SK-N-SH treated with all-trans-retinoic acid at 6 μM for 48 hours (cell line): ENCODE measurements at regions not wholly inside any gene's neighbourhood (a gene's known extent, or its start where the extent isn't known, plus 50 kb on each side); places are given as distances from the start of the nearest gene placed in this dataset.

Source experiments
- ATAC-seq: fragments of 200-7000 bp; cut with Tn5 transposase; 3 replicates; pipeline ENCODE4 v1.9.1; 2020; ENCODE audit warnings: mild to moderate bottlenecking, moderate library complexity
- ARNTL ChIP-seq: fragments of 450-650 bp; formaldehyde crosslinking; IDR thresholded peaks from 2 replicates; pipeline ENCODE4 v1.5.0; 2020; ENCODE audit warnings: low read depth, mild to moderate bottlenecking, moderate library complexity, borderline replicate concordance
- BACH2 ChIP-seq: fragments of 250-450 bp; sonication (Bioruptor Pico); IDR thresholded peaks from 2 replicates; pipeline ENCODE4 v1.9.0; 2021; ENCODE audit warnings: mild to moderate bottlenecking, borderline replicate concordance
- CREB5 ChIP-seq: fragments of 250-450 bp; sonication (Bioruptor Pico); IDR thresholded peaks from 2 replicates; pipeline ENCODE4 v1.5.1; 2020; ENCODE audit warnings: low read depth, mild to moderate bottlenecking, moderate library complexity
- CSDC2 ChIP-seq: fragments of 250-450 bp; sonication (Bioruptor Pico); IDR thresholded peaks from 2 replicates; pipeline ENCODE4 v1.5.0; 2020; ENCODE audit warnings: mild to moderate bottlenecking, moderate library complexity
- ESRRG ChIP-seq: fragments of 250-450 bp; sonication (Bioruptor Pico); IDR thresholded peaks from 2 replicates; pipeline ENCODE4 v1.6.1; 2021; ENCODE audit warnings: mild to moderate bottlenecking
- GLIS3 ChIP-seq: fragments of 250-450 bp; sonication (Bioruptor Pico); IDR thresholded peaks from 2 replicates; pipeline ENCODE4 v1.5.0; 2020; ENCODE audit warnings: mild to moderate bottlenecking, moderate library complexity
- ISL1 ChIP-seq: fragments of 250-450 bp; sonication (Bioruptor Pico); IDR thresholded peaks from 2 replicates; pipeline ENCODE4 v2.1.2; 2022; ENCODE audit warnings: mild to moderate bottlenecking, moderate library complexity
- OSR1 ChIP-seq: fragments of 250-450 bp; sonication (Bioruptor Pico); IDR thresholded peaks from 2 replicates; pipeline ENCODE4 v1.8.0; 2022; ENCODE audit warnings: moderate library complexity, mild to moderate bottlenecking, inconsistent platforms
- POU6F1 ChIP-seq: fragments of 250-450 bp; sonication (Bioruptor Pico); IDR thresholded peaks from 2 replicates; pipeline ENCODE4 v1.8.0; 2021; ENCODE audit warnings: low read depth, mild to moderate bottlenecking, moderate library complexity, borderline replicate concordance
- RARB ChIP-seq: fragments of 250-450 bp; sonication (Bioruptor Pico); IDR thresholded peaks from 2 replicates; pipeline ENCODE4 v1.8.0; 2021; ENCODE audit warnings: mild to moderate bottlenecking, moderate library complexity
- SNAI2 ChIP-seq: fragments of 250-450 bp; sonication (Bioruptor Pico); IDR thresholded peaks from 2 replicates; pipeline ENCODE4 v1.5.0; 2020; ENCODE audit warnings: mild to moderate bottlenecking, moderate library complexity
- TCF4 ChIP-seq: fragments of 250-450 bp; sonication (Bioruptor Pico); IDR thresholded peaks from 2 replicates; pipeline ENCODE4 v1.8.0; 2021; ENCODE audit warnings: mild to moderate bottlenecking, moderate library complexity, borderline replicate concordance
- TOX ChIP-seq: fragments of 250-450 bp; sonication (Bioruptor Pico); IDR thresholded peaks from 2 replicates; pipeline ENCODE4 v1.8.0; 2021; ENCODE audit warnings: mild to moderate bottlenecking, moderate library complexity, borderline replicate concordance
- TSHZ2 ChIP-seq: fragments of 250-450 bp; sonication (Bioruptor Pico); IDR thresholded peaks from 2 replicates; pipeline ENCODE4 v1.5.0; 2020; ENCODE audit warnings: mild to moderate bottlenecking, moderate library complexity
- ZFP30 ChIP-seq: fragments of 450-650 bp; formaldehyde crosslinking; IDR thresholded peaks from 2 replicates; pipeline ENCODE4 v1.5.0; 2022; ENCODE audit warnings: mild to moderate bottlenecking, moderate library complexity
- ZNF565 ChIP-seq: fragments of 450-650 bp; formaldehyde crosslinking; conservative IDR thresholded peaks from 2 replicates; pipeline ENCODE4 v1.5.0; 2020; ENCODE audit warnings: low read depth, mild to moderate bottlenecking, moderate library complexity
- ZNF70 ChIP-seq: fragments of 450-650 bp; formaldehyde crosslinking; IDR thresholded peaks from 2 replicates; pipeline ENCODE4 v1.5.0; 2020; ENCODE audit warnings: mild to moderate bottlenecking, moderate library complexity
- ZNF8 ChIP-seq: fragments of 450-650 bp; formaldehyde crosslinking; IDR thresholded peaks from 2 replicates; pipeline ENCODE4 v1.5.0; 2020; ENCODE audit warnings: mild to moderate bottlenecking, moderate library complexity
- TF ChIP-seq, protein P1 (sequence below): fragments of 250-450 bp; sonication (Bioruptor Pico); IDR thresholded peaks from 2 replicates; pipeline ENCODE4 v1.8.0; 2020; ENCODE audit warnings: mild to moderate bottlenecking, moderate library complexity, borderline replicate concordance
- TF ChIP-seq, protein P2 (sequence below): fragments of 250-450 bp; sonication (Bioruptor Pico); IDR thresholded peaks from 2 replicates; pipeline ENCODE4 v1.5.1; 2021; ENCODE audit warnings: mild to moderate bottlenecking, moderate library complexity

DNA sequence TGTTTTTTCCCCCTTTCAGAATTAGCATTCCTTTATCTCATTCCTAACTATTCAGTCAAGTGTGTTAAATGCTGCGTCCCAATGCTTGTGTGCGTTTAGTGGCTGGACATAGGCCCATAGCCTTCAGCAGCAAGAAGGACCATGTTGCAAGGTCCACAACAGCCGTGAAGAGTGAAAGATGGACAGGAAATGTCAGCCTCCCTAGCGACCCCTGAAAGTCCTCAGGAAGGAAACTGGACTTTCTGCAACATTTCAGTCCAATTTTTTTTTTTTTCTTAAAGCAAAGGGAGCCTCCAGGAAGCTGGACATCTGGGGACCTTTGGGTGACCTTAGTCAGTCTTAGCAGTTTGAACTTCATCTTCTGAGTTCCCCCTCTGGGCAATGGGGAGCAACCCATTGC lies 550.7 kb upstream of the MGMT start:
- TF ChIP-seq CSDC2 (CRISPR knock-in tag) = no peak
- TF ChIP-seq ZNF70 (CRISPR knock-in tag) = no peak
- TF ChIP-seq ESRRG = no peak
- no peak for TF ChIP-seq BACH2 (CRISPR knock-in tag)
- no peak for TF ChIP-seq TOX (CRISPR knock-in tag)
- TF ChIP-seq, protein P1, sequence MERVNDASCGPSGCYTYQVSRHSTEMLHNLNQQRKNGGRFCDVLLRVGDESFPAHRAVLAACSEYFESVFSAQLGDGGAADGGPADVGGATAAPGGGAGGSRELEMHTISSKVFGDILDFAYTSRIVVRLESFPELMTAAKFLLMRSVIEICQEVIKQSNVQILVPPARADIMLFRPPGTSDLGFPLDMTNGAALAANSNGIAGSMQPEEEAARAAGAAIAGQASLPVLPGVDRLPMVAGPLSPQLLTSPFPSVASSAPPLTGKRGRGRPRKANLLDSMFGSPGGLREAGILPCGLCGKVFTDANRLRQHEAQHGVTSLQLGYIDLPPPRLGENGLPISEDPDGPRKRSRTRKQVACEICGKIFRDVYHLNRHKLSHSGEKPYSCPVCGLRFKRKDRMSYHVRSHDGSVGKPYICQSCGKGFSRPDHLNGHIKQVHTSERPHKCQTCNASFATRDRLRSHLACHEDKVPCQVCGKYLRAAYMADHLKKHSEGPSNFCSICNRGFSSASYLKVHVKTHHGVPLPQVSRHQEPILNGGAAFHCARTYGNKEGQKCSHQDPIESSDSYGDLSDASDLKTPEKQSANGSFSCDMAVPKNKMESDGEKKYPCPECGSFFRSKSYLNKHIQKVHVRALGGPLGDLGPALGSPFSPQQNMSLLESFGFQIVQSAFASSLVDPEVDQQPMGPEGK = no peak
- no peak for TF ChIP-seq GLIS3 (CRISPR knock-in tag)
- no peak for TF ChIP-seq ARNTL
- ATAC-seq = no peak

- no peak for TF ChIP-seq RARB (CRISPR knock-in tag)
- ATAC-seq = no peak
Measured at GRCh38 chr10:128921389-128922022, 545.5 kb upstream of the MGMT start.

DNA sequence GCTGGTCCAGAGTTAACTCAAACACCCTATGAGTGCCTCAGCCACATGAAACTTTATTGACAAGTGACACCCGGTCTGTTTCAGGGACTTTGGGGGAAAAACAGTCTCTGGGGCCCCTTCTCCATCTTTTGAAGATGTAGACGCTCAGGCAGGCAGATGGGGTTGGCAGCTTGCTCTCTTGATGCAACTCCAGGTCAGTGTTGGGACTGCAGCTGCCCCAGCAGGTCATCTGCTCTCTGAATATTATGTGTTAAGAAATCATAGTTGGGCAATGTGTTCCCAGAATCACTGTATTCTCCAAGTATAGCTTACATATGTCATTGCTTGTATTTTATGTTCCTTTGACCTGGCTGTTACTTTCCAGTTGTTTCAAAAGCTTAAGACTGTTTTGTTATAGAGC lies 544.9 kb upstream of the MGMT start:
- TF ChIP-seq ISL1 (CRISPR knock-in tag) = no peak
- TF ChIP-seq ZFP30 = no peak
- TF ChIP-seq OSR1 = no peak
- TF ChIP-seq RARB (CRISPR knock-in tag) = no peak
- no peak for TF ChIP-seq ARNTL
- TF ChIP-seq ZNF70 (CRISPR knock-in tag) = no peak
- TF ChIP-seq ZNF565 (CRISPR knock-in tag) = no peak
- no peak for TF ChIP-seq CREB5 (CRISPR knock-in tag)
- no peak for TF ChIP-seq ZNF8
- TF ChIP-seq, protein P2, sequence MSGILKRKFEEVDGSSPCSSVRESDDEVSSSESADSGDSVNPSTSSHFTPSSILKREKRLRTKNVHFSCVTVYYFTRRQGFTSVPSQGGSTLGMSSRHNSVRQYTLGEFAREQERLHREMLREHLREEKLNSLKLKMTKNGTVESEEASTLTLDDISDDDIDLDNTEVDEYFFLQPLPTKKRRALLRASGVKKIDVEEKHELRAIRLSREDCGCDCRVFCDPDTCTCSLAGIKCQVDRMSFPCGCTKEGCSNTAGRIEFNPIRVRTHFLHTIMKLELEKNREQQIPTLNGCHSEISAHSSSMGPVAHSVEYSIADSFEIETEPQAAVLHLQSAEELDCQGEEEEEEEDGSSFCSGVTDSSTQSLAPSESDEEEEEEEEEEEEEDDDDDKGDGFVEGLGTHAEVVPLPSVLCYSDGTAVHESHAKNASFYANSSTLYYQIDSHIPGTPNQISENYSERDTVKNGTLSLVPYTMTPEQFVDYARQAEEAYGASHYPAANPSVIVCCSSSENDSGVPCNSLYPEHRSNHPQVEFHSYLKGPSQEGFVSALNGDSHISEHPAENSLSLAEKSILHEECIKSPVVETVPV (CRISPR knock-in tag) = no peak
- TF ChIP-seq ESRRG = no peak
- no peak for TF ChIP-seq TSHZ2 (CRISPR knock-in tag)
- no peak for TF ChIP-seq SNAI2 (CRISPR knock-in tag)
- TF ChIP-seq TOX (CRISPR knock-in tag) = no peak
- TF ChIP-seq BACH2 (CRISPR knock-in tag) = no peak
- no peak for TF ChIP-seq POU6F1
- TF ChIP-seq, all 23 proteins: peak for 0
- no peak for ATAC-seq

DNA sequence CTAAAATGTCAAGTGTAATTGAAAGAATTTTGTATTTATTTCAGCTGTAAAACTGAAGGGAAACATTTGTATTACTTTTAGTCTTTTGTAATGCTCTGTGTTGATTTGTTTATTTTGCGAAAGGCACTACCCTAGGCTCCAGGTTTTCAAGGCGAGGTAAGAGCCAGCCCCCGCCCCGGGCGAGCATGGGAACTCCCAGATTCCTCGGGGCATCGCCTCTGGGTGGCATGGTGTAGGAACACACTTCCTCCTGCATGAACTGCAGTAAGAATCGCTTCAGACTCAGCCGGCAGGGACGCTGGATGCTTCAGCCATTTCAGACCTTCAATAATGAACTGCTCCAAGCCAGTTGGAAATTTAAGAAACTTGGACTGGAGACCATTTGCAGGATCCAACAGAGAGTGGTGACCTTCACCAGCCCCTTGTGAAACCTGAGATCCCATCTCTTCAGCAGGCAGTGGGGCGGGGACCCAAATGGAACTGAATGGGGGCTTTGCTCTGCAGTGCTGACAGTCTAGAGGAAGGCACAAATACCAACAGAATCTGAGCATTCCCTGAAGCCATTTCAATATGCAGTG lies 544.3 kb upstream of the MGMT start:
- no peak for ATAC-seq
- TF ChIP-seq TCF4 (CRISPR knock-in tag) = no peak
- no peak for TF ChIP-seq OSR1
- TF ChIP-seq, all 23 proteins: peak for 0
